Muscle layer of colon (tissue), 2 donors: ENCODE measurements at regions not wholly inside any gene's neighbourhood (a gene's known extent, or its start where the extent isn't known, plus 50 kb on each side); places are given as distances from the start of the nearest gene placed in this dataset.
"Not testable (repeated sequence)": the region's sequence is repeated elsewhere in the genome, so short reads cannot be mapped to it uniquely, and the experiment has no call there.

Experiments
- H3K27ac ChIP-seq: one replicate; pipeline ENCODE4 v1.7.0; 2013; ENCODE audit warnings: low read depth, mild to moderate bottlenecking, low read length, moderate library complexity
- H3K27me3 ChIP-seq, 2 donors: one replicate each; pipeline ENCODE4 v1.7.0; 2013; ENCODE audit warnings: low read length in 2 of 2, mild to moderate bottlenecking in 2 of 2; ENCODE audit not compliant: insufficient read depth in 2 of 2, control insufficient read depth in 1 of 2
- H3K36me3 ChIP-seq: one replicate; pipeline ENCODE4 v1.7.0; 2013; ENCODE audit warnings: mild to moderate bottlenecking, low read length; ENCODE audit not compliant: insufficient read depth
- H3K4me1 ChIP-seq: one replicate; pipeline ENCODE4 v1.7.0; 2013; ENCODE audit warnings: mild to moderate bottlenecking, low read length; ENCODE audit not compliant: insufficient read depth
- H3K4me3 ChIP-seq, 2 donors: one replicate each; pipeline ENCODE4 v1.7.0; 2013; ENCODE audit warnings: low read length in 2 of 2, low read depth in 1 of 2, mild to moderate bottlenecking in 1 of 2, moderate library complexity in 1 of 2
- H3K9ac ChIP-seq: one replicate; pipeline ENCODE4 v1.7.0; 2013; ENCODE audit warnings: low read length
- H3K9me3 ChIP-seq: one replicate; pipeline ENCODE4 v1.7.0; 2013; ENCODE audit warnings: mild to moderate bottlenecking, low read length
- donor health status: abdominal sarcoma.
- donor health status: Adenocarcinoma of cecum.

DNA sequence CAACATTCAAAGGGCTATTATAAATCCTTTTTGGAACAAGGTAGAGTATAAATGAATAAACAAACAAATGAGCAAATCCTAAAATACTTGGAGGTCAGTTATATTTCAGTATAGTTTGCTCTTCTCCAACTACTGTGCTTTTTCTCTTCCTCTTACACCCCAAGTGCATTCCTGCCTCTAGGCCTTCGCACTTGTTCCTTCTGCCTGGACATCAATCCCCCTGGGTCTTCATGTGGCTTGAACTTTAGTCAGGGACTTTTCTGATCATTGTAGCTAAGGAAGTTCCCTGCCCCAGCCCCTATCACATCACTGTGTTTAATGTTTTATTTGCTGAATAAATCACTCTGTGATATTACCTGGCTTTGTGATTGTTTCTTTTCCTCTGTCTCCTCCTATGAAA lies 418.2 kb upstream of the HNRNPA3 start:
- Histone ChIP-seq H3K4me1 (no peaks in the 10 kb centered on the region), H3K27ac (no peak overlapping the region)

DNA sequence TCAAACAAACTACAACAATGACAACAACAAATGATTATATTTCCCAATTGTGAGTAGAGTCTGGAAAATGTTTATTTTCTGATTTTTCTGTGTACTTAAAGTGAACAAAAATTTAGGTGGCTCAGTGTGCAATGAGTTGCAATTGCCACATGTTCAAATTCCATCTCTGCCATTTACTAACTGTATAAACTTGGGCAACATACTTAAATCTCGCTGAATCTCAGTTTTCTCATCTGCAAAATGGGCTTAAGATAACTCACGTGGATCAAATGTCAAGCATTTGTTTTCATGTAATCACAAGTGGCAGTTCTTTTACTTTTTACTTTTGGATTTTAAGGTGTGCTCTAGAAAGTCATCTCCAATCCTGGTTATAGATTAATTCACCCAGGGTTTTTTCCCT lies 416.8 kb upstream of the HNRNPA3 start:
- no peaks in the 10 kb centered on the region for H3K27me3 ChIP-seq

More for the DNA sequence above, 418.2 kb upstream of the HNRNPA3 start:
- H3K36me3 ChIP-seq: no peaks in the 10 kb centered on the region
- H3K9ac ChIP-seq: no peak overlapping the region
- H3K4me3 ChIP-seq: no peak overlapping the region
- no peaks in the 10 kb centered on the region for H3K9me3 ChIP-seq
- no peaks in the 10 kb centered on the region for H3K27me3 ChIP-seq

DNA sequence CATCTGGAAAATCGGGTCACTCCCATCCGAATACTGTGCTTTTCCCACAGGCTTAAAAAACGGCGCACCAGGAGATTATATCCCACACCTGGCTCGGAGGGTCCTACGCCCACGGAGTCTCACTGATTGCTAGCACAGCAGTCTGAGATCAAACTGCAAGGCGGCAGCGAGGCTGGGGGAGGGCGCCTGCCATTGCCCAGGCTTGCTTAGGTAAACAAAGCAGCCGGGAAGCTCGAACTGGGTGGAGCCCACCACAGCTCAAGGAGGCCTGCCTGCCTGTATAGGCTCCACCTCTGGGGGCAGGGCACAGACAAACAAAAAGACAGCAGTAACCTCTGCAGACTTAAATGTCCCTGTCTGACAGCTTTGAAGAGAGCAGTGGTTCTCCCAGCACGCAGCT lies 415.9 kb upstream of the HNRNPA3 start:
- not testable (repeated sequence) for H3K4me1 ChIP-seq, H3K9ac ChIP-seq, H3K27me3 ChIP-seq, H3K27ac ChIP-seq, H3K36me3 ChIP-seq, H3K9me3 ChIP-seq, H3K4me3 ChIP-seq

More for the DNA sequence above, 416.8 kb upstream of the HNRNPA3 start:
- Histone ChIP-seq H3K9me3 (no peaks in the 10 kb centered on the region), H3K4me1 (no peaks in the 10 kb centered on the region), H3K27ac (no peak overlapping the region), H3K4me3 (no peak overlapping the region), H3K36me3 (no peaks in the 10 kb centered on the region), H3K9ac (no peak overlapping the region)

DNA sequence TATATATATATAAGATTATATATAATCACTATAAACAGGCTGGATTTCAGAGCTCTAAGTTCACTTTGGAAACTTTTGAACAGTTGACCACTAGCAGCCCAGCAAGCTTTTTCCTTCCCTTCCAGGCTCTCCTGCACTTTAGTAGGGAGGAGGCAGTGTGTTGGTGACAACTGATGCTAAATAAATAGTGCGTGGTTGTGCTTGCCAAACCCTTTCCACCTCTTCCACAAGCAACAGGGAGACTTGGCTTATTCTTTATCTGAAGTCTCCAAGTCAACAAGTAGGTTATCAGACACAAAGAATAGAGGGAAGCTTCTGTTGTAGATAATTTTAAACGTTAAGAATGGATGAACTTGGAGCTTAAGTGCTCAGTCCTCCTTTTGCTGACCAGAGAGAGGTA lies 408.2 kb upstream of the HNRNPA3 start:
- Histone ChIP-seq H3K4me3 (no peak overlapping the region), H3K9me3 (no peaks in the 10 kb centered on the region)

DNA sequence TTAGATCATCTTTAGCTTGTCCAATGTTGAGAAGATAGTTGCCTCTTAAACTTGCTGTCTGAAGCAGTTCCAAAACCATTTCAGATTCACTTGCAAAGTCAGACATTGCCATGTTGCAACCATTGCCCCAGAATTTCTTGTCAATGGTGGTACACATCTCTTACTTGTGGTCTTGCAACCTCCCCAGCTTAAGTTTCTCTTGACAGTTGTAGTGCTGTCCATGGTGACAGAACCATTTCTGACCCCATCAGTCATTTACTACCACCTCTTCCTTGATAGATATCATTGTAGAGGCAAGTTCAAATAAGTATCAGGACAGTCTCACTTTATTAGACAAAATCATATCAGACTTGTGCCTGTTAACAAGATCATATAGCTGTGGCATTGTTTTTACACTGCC lies 407.2 kb upstream of the HNRNPA3 start:
- Histone ChIP-seq H3K9me3 (no peaks in the 10 kb centered on the region), H3K36me3 (no peaks in the 10 kb centered on the region), H3K27ac (no peak overlapping the region), H3K4me1 (no peaks in the 10 kb centered on the region), H3K27me3 (no peaks in the 10 kb centered on the region), H3K9ac (no peak overlapping the region), H3K4me3 (no peak overlapping the region)

More for the DNA sequence above, 408.2 kb upstream of the HNRNPA3 start:
- H3K27ac ChIP-seq: no peak overlapping the region
- no peaks in the 10 kb centered on the region for H3K4me1 ChIP-seq
- no peaks in the 10 kb centered on the region for H3K27me3 ChIP-seq
- H3K36me3 ChIP-seq: no peaks in the 10 kb centered on the region
- H3K9ac ChIP-seq: no peak overlapping the region

DNA sequence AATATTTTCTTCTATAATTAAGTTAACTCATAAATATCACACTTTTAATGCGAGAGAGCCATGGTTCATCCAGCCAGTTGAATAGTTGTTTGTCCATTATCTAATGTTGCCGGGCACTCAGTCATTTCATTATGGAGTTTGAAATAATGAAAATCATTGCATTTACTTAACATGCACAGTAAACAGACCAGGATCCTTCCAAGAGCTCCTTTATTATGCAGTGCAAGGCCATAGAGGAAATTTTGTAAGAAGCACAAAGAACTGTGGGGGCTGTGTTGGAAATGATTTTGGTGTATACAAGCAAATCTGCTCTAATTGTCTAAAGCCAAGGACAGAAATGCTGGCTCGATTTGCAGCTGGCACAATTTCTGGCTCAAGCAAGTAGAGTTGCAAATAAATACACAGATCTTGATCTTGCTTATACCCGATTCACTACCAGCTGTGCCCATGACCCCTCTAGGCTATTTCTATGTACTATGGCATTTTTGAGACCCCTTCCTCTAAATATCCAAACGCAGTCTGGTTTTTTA lies 400.3 kb upstream of the HNRNPA3 start:
- Histone ChIP-seq H3K4me1 (no peaks in the 10 kb centered on the region), H3K4me3 (no peak overlapping the region), H3K9ac (no peak overlapping the region), H3K27me3 (no peaks in the 10 kb centered on the region), H3K36me3 (no peaks in the 10 kb centered on the region), H3K9me3 (no peaks in the 10 kb centered on the region), H3K27ac (no peak overlapping the region)

DNA sequence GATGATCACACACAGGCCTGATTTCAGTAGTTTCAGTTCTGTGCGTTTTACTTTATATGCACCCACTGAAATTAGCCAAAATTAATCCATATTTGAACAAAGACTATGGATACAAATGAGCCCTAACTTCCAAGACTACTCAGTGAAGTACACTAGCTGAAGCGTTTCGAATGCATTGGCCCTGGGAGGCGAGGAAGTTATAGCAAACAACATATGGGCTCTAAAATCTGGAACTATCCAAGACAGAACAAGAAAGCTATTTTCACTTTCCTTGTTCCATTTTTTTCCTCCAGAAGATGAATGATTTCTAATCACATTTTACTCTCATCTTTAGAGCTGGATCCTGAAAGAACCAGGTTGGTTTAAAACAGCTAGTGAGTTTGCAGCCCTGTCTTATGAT lies 399.4 kb upstream of the HNRNPA3 start:
- Histone ChIP-seq H3K4me1 (no peaks in the 10 kb centered on the region), H3K27me3 (no peaks in the 10 kb centered on the region), H3K9ac (no peak overlapping the region), H3K9me3 (no peaks in the 10 kb centered on the region), H3K27ac (no peak overlapping the region), H3K4me3 (no peak overlapping the region), H3K36me3 (no peaks in the 10 kb centered on the region)

DNA sequence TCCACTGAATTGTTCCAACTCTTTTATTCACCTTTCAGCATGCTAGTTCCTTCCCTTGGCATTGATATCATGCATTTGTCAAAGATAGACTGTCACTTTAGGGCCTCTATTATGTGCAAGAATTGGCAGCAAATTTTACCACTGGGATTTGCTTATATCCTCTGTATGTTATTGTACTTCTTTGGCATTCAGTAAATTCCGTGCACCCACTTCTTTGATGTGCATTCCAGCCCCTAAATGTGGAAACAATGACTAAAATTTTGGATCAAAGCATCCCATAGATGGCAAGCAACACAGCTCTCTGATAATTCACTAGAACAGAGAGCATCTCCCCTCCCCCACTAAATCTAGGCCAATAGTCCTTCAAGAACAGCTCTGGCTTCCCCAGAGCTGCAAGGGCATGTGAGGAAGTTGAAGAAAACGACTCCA lies 399.0 kb upstream of the HNRNPA3 start:
- no peak overlapping the region for H3K9ac ChIP-seq
- no peaks in the 10 kb centered on the region for H3K27me3 ChIP-seq
- no peaks in the 10 kb centered on the region for H3K36me3 ChIP-seq
- H3K4me1 ChIP-seq: no peaks in the 10 kb centered on the region
- H3K9me3 ChIP-seq: no peaks in the 10 kb centered on the region
- H3K4me3 ChIP-seq: no peak overlapping the region
- no peak overlapping the region for H3K27ac ChIP-seq

DNA sequence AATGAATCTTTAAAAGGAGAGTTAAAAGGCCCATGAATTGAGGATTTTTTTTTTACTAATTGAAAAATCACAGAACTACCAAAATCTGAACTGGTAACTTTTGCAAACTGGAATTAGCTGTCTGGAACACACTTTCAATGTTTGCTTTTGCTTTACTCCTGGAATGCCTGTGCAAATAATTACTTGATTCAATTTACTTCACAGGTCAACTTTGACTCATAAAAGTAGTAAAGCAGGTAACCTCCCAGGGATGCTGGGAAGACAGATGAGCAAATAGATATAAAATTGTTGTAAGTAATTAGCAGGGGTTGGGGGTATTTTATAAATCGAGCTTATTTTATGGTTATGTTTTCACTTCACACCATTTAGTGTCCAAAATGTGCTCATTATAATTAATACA lies 398.3 kb upstream of the HNRNPA3 start:
- H3K4me1 ChIP-seq: no peaks in the 10 kb centered on the region
- no peak overlapping the region for H3K9ac ChIP-seq
- no peak overlapping the region for H3K27ac ChIP-seq
- no peak overlapping the region for H3K4me3 ChIP-seq
- H3K27me3 ChIP-seq: no peaks in the 10 kb centered on the region
- no peaks in the 10 kb centered on the region for H3K36me3 ChIP-seq
- no peaks in the 10 kb centered on the region for H3K9me3 ChIP-seq

DNA sequence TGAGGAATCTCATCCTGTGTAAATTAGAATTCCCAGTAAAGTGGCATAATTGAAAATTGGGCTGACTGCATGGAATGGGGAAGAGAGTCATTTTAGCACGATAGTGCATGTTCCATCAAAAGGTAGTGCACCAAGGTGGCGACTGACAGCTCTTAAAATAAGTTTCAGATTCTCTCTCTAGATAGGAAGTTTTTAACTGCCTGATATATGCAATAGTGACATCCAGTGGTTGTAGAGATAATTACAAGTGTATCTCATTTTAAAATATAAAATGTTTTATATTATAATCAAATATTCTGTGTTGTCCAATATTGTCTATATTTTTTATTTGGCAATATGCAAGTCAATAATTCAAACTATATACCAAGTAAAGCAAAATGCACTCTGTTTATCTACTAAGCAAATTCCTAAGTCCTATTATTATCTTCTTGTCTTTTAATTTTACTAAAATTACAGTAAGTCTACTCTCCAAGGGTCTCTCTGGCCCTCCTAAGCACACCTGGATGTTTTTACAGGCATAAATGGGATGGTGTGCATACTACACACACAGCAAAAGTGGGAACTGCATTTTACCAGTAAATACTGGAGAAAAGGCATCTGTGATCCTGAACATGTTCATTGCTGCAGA lies 397.7 kb upstream of the HNRNPA3 start:
- Histone ChIP-seq H3K9me3 (no peaks in the 10 kb centered on the region), H3K4me3 (no peak overlapping the region), H3K27ac (no peak overlapping the region), H3K9ac (no peak overlapping the region), H3K36me3 (no peaks in the 10 kb centered on the region), H3K27me3 (no peaks in the 10 kb centered on the region), H3K4me1 (no peaks in the 10 kb centered on the region)

DNA sequence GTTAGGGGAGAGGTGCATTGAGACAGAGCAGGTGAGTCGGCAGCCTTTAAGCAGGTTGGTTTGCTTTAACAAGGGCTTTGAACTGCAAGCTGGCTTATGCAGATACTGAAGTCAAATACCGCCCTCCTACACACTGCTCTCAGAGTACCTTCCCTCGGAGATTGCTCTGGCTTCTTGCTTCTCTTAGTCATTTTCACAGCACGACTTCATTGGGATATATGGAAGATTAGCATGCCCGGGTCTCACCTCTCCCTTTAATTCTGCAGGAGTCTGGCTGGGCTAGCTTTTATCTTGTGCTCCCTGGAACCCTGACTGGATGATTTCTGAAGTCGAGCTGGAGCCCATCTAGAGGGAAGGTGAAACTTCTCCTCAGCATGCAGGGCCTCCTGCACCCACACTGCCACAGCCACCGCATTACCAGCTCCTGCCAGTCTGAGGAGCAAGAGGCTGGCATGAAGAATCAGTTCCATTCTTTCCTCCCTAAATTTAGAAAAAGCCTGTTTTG lies 395.5 kb upstream of the HNRNPA3 start:
- H3K27me3 ChIP-seq: no peaks in the 10 kb centered on the region
- no peak overlapping the region for H3K4me3 ChIP-seq
- no peak overlapping the region for H3K9ac ChIP-seq
- no peaks in the 10 kb centered on the region for H3K36me3 ChIP-seq
- no peaks in the 10 kb centered on the region for H3K9me3 ChIP-seq
- H3K4me1 ChIP-seq: no peaks in the 10 kb centered on the region
- no peak overlapping the region for H3K27ac ChIP-seq

DNA sequence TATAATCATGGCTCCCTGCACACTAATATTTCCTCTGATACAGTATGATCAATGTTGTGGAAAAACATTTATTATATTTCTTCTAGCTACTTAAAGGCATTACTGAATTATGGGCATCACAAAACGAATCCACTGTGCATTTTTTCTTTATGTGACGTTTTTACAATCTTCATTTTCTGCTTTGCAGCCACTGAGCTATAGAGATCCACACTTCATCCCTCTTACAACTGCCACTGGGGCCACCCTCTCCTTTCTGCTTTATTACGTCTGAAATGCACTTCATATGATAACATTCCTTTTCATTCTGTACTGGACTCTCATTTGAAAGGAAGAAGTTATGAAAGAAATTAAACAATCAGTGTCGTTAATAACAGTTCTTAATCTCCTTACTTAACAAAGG lies 394.5 kb upstream of the HNRNPA3 start:
- Histone ChIP-seq H3K9me3 (no peaks in the 10 kb centered on the region), H3K4me3 (no peak overlapping the region), H3K9ac (no peak overlapping the region), H3K27ac (no peak overlapping the region), H3K4me1 (no peaks in the 10 kb centered on the region), H3K27me3 (no peaks in the 10 kb centered on the region), H3K36me3 (no peaks in the 10 kb centered on the region)
